MM.1S (cell line): ENCODE measurements at regions not wholly inside any gene's neighbourhood (a gene's known extent, or its start where the extent isn't known, plus 50 kb on each side); places are given as distances from the start of the nearest gene placed in this dataset.

Experiments used
- DNase-seq: peaks from one replicate; pipeline ENCODE4 v3.0.0-alpha.2; 2015
- H2AFZ ChIP-seq: fragments of 300-600 bp; sonication (generic); 2 replicates; pipeline ENCODE4 v1.6.0; 2016; ENCODE audit warnings: antibody characterized with exemption, low read length
- H3F3A ChIP-seq: fragments of 300-600 bp; sonication (generic); 2 replicates; pipeline ENCODE4 v1.6.1; 2016; ENCODE audit warnings: mild to moderate bottlenecking, antibody characterized with exemption, low read length, moderate library complexity, mixed read lengths; ENCODE audit not compliant: insufficient read depth
- H3K27ac ChIP-seq: fragments of 300-600 bp; sonication (generic); 2 replicates; pipeline ENCODE4 v1.5.1; 2016; ENCODE audit warnings: mild to moderate bottlenecking, low read length
- H3K27me3 ChIP-seq: fragments of 300-600 bp; sonication (generic); replicated peaks from 2 replicates; pipeline ENCODE4 v1.6.0; 2016; ENCODE audit warnings: low read length; ENCODE audit not compliant: insufficient read depth
- H3K36me3 ChIP-seq: fragments of 300-600 bp; sonication (generic); replicated peaks from 2 replicates; pipeline ENCODE4 v1.6.1; 2016; ENCODE audit warnings: mild to moderate bottlenecking, low read length, mixed read lengths; ENCODE audit not compliant: insufficient read depth
- H3K4me1 ChIP-seq: fragments of 300-600 bp; sonication (generic); 2 replicates; pipeline ENCODE4 v1.6.1; 2016; ENCODE audit warnings: low read length, mixed read lengths
- H3K4me2 ChIP-seq: fragments of 300-600 bp; sonication (generic); 2 replicates; pipeline ENCODE4 v1.6.0; 2016; ENCODE audit warnings: low read depth, low read length
- H3K4me3 ChIP-seq: fragments of 300-600 bp; sonication (generic); 2 replicates; pipeline ENCODE4 v1.5.1; 2016; ENCODE audit warnings: low read length, mixed read lengths
- H3K79me2 ChIP-seq: fragments of 300-600 bp; sonication (generic); 2 replicates; pipeline ENCODE4 v1.6.1; 2016; ENCODE audit warnings: mixed run types, low read length, mixed read lengths
- H3K9ac ChIP-seq: fragments of 300-600 bp; sonication (generic); 2 replicates; pipeline ENCODE4 v1.6.1; 2016; ENCODE audit warnings: low read length, mixed read lengths
- H3K9me2 ChIP-seq: fragments of 300-600 bp; sonication (generic); replicated peaks from 2 replicates; pipeline ENCODE4 v1.6.1; 2016; ENCODE audit warnings: mild to moderate bottlenecking, low read length, mixed read lengths; ENCODE audit not compliant: insufficient read depth
- H3K9me3 ChIP-seq: fragments of 300-600 bp; sonication (generic); replicated peaks from 2 replicates; pipeline ENCODE4 v1.6.1; 2016; ENCODE audit warnings: mild to moderate bottlenecking, low read length, mixed read lengths; ENCODE audit not compliant: insufficient read depth
- H4K20me1 ChIP-seq: fragments of 300-600 bp; sonication (generic); 2 replicates; pipeline ENCODE4 v1.6.1; 2016; ENCODE audit warnings: mild to moderate bottlenecking, low read length, moderate library complexity, mixed read lengths; ENCODE audit not compliant: insufficient read depth
- EZH2 ChIP-seq: fragments of 300-600 bp; sonication (generic); optimal IDR thresholded peaks from 2 replicates; pipeline ENCODE3; 2017; ENCODE audit warnings: low read depth, mild to moderate bottlenecking, antibody characterized with exemption, low read length, mixed read lengths
- EZH2phosphoT487 ChIP-seq: fragments of 300-600 bp; sonication (generic); IDR thresholded peaks from 2 replicates; pipeline ENCODE4 v1.6.1; 2018; ENCODE audit warnings: antibody characterized with exemption, low read length
- TF ChIP-seq, protein P1 (sequence below): fragments of 300-600 bp; sonication (generic); IDR thresholded peaks from 2 replicates; pipeline ENCODE4 v1.5.1; 2016; ENCODE audit warnings: antibody characterized with exemption, low read length, mixed read lengths

DNA sequence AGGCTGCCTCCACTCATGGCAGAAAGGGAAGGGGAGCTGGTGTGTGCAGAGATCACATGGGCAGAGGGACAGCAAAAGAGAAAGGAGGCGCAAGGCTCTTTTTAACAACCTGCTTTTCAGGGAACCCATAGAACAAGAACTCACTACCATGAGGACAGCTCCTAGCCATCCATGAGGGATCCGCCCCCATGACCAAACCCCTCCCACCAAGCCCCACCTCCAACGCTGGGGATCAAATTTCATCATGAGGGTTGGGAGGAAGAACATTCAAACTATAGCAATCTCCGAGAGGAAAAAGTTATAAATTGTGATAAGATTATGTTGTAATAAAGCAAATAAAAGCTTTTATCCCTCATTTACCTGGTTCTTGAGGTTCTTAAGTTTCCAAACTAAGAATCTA, 84.7 kb upstream of the LMCD1 start:
- no peak for DNase-seq
- no peaks in the 10 kb centered on the region for H3K9me3 ChIP-seq
- no peaks in the 10 kb centered on the region for H3K27me3 ChIP-seq
- TF ChIP-seq EZH2, result no peak
- no peak for TF ChIP-seq EZH2phosphoT487
- TF ChIP-seq, protein P1, sequence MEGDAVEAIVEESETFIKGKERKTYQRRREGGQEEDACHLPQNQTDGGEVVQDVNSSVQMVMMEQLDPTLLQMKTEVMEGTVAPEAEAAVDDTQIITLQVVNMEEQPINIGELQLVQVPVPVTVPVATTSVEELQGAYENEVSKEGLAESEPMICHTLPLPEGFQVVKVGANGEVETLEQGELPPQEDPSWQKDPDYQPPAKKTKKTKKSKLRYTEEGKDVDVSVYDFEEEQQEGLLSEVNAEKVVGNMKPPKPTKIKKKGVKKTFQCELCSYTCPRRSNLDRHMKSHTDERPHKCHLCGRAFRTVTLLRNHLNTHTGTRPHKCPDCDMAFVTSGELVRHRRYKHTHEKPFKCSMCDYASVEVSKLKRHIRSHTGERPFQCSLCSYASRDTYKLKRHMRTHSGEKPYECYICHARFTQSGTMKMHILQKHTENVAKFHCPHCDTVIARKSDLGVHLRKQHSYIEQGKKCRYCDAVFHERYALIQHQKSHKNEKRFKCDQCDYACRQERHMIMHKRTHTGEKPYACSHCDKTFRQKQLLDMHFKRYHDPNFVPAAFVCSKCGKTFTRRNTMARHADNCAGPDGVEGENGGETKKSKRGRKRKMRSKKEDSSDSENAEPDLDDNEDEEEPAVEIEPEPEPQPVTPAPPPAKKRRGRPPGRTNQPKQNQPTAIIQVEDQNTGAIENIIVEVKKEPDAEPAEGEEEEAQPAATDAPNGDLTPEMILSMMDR, result no peak
- H3F3A ChIP-seq, result no peaks in the 10 kb centered on the region
- no peak overlapping the region for H2AFZ ChIP-seq
- no peak overlapping the region for H3K4me2 ChIP-seq
- no peaks in the 10 kb centered on the region for H3K36me3 ChIP-seq
- H3K27ac ChIP-seq, result no peak overlapping the region
- H3K4me3 ChIP-seq, result no peak overlapping the region
- H3K79me2 ChIP-seq, result no peaks in the 10 kb centered on the region
- H3K9me2 ChIP-seq, result no peaks in the 10 kb centered on the region
- no peak overlapping the region for H3K9ac ChIP-seq
- no peaks in the 10 kb centered on the region for H4K20me1 ChIP-seq
- H3K4me1 ChIP-seq, result no peaks in the 10 kb centered on the region

DNA sequence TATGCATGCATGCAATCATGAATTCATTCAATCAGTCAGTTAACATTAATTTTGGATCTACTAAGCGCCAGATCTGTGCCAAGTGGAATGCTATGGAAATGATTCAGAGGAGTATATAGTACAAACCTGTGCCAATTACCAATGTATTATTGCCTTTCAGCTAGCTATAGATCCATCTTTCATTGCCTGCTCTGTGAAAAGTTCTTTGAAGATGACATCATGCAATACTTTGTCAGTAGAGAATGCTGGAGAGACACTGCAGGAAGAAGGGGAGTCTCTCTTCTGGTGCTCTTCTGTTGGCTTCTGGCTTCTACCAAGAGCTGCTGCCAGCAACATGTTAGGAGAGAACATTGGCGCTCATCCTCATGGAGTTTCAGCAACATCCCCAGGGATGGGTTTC, 81.0 kb upstream of the LMCD1 start:
- no peaks in the 10 kb centered on the region for H3K4me1 ChIP-seq
- TF ChIP-seq EZH2phosphoT487 (no peak), EZH2 (no peak)
- TF ChIP-seq, protein P1, result no peak
- no peak for DNase-seq
- no peaks in the 10 kb centered on the region for H3K27me3 ChIP-seq
- no peaks in the 10 kb centered on the region for H3K9me3 ChIP-seq
- H2AFZ ChIP-seq, result no peak overlapping the region
- H3K79me2 ChIP-seq, result no peaks in the 10 kb centered on the region
- no peaks in the 10 kb centered on the region for H3K36me3 ChIP-seq
- H3K9ac ChIP-seq, result no peak overlapping the region
- H4K20me1 ChIP-seq, result no peaks in the 10 kb centered on the region
- H3K27ac ChIP-seq, result no peak overlapping the region
- H3K9me2 ChIP-seq, result no peaks in the 10 kb centered on the region
- no peak overlapping the region for H3K4me2 ChIP-seq
- H3F3A ChIP-seq, result no peaks in the 10 kb centered on the region
- no peak overlapping the region for H3K4me3 ChIP-seq

DNA sequence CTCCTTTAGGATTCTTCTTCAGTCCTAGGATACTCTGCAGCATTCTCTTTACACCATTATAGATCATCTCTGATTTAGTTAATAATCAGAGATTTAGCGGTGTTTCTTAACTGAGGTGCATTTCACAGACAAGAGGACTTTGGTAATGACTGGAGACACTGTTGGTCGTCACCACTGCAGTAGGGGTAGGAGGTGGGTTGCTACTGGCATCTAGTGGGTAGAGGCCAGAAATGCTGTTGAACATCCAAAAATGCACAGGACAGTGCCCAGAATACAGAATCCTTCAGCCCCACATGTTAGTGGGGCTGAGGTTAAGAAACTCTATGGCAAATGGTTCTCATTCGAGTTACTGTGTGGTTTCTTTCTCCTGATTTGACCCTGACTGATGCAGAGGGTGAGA, 80.4 kb upstream of the LMCD1 start:
- no peaks in the 10 kb centered on the region for H3K27me3 ChIP-seq
- no peaks in the 10 kb centered on the region for H3K9me3 ChIP-seq
- no peak for DNase-seq
- no peaks in the 10 kb centered on the region for H3K9me2 ChIP-seq
- H4K20me1 ChIP-seq, result no peaks in the 10 kb centered on the region
- no peaks in the 10 kb centered on the region for H3K36me3 ChIP-seq
- H3F3A ChIP-seq, result no peaks in the 10 kb centered on the region
- no peaks in the 10 kb centered on the region for H3K79me2 ChIP-seq
- no peak overlapping the region for H3K4me2 ChIP-seq
- no peak overlapping the region for H3K4me3 ChIP-seq
- no peak overlapping the region for H2AFZ ChIP-seq
- H3K27ac ChIP-seq, result no peak overlapping the region
- TF ChIP-seq, protein P1, result no peak
- TF ChIP-seq EZH2, result no peak
- H3K9ac ChIP-seq, result no peak overlapping the region
- no peaks in the 10 kb centered on the region for H3K4me1 ChIP-seq
